ENCODE measurements at regions not wholly inside any gene's neighbourhood (a gene's known extent, or its start where the extent isn't known, plus 50 kb on each side); places are given as distances from the start of the nearest gene placed in this dataset.
"Not testable (repeated sequence)": the region's sequence is repeated elsewhere in the genome, so short reads cannot be mapped to it uniquely, and the experiment has no call there.

- Mint-ChIP-seq H3K27me3 (no peaks in the 10 kb centered on the region), H3K4me3 (no peak overlapping the region), H3K27ac (no peak overlapping the region), H3K4me1 (ENCODE audit: low read depth) (no peaks in the 10 kb centered on the region), H3K36me3 (no peaks in the 10 kb centered on the region), H3K9me3 (peaks cover 6% of the 10 kb centered on the region)
- POLR2A ChIA-PET, result no interaction called here
- CTCF ChIA-PET, result no interaction called here
- intact Hi-C loops (cut with micrococcal nuclease), result no loop called here
- DNase-seq, result no peak
Measured at GRCh38 chr5:32934529-32934928, 223.4 kb downstream of the NPR3 start.

- Mint-ChIP-seq H3K27ac (no peak overlapping the region), H3K36me3 (no peaks in the 10 kb centered on the region), H3K9me3 (peaks cover 6% of the 10 kb centered on the region), H3K4me1 (ENCODE audit: low read depth) (no peaks in the 10 kb centered on the region), H3K27me3 (no peaks in the 10 kb centered on the region), H3K4me3 (no peak overlapping the region)
- ChIA-PET CTCF (no interaction called here), POLR2A (no interaction called here)
- DNase-seq, result no peak
- intact Hi-C loops (cut with micrococcal nuclease), result no loop called here
Measured at GRCh38 chr5:32935283-32935682, 224.2 kb downstream of the NPR3 start.

GRCh38 chr5:32936329-32936728 is 225.2 kb downstream of the NPR3 start:
- ChIA-PET POLR2A (no interaction called here), CTCF (no interaction called here)
- no peaks in the 10 kb centered on the region for H3K36me3 Mint-ChIP-seq
- H3K9me3 Mint-ChIP-seq, result peaks cover 7% of the 10 kb centered on the region
- H3K4me3 Mint-ChIP-seq, result no peak overlapping the region
- H3K27ac Mint-ChIP-seq, result no peak overlapping the region
- H3K4me1 Mint-ChIP-seq (ENCODE audit: low read depth), result no peaks in the 10 kb centered on the region
- no peak for DNase-seq
- H3K27me3 Mint-ChIP-seq, result no peaks in the 10 kb centered on the region
- intact Hi-C loops (cut with micrococcal nuclease), result no loop called here

GRCh38 chr5:32942225-32942989 is 231.3 kb downstream of the NPR3 start:
- DNase-seq, result no peak
- Mint-ChIP-seq H3K4me1 (ENCODE audit: low read depth) (no peaks in the 10 kb centered on the region), H3K9me3 (peaks cover 3% of the 10 kb centered on the region), H3K4me3 (no peak overlapping the region), H3K27ac (no peak overlapping the region), H3K36me3 (no peaks in the 10 kb centered on the region), H3K27me3 (no peaks in the 10 kb centered on the region)
- ChIA-PET CTCF (no interaction called here), POLR2A (no interaction called here)
- intact Hi-C loops (cut with micrococcal nuclease), result loop anchor here (2.0 kb wide), 1 partner anchor 232 kb away; the partner anchor contains the start of gene NPR3

- intact Hi-C loops (cut with micrococcal nuclease), result no loop called here
- no peaks in the 10 kb centered on the region for H3K27me3 Mint-ChIP-seq
- H3K27ac Mint-ChIP-seq, result no peak overlapping the region
- ChIA-PET CTCF (no interaction called here), POLR2A (no interaction called here)
- H3K9me3 Mint-ChIP-seq, result no peaks in the 10 kb centered on the region
- no peak overlapping the region for H3K4me3 Mint-ChIP-seq
- H3K4me1 Mint-ChIP-seq (ENCODE audit: low read depth), result no peaks in the 10 kb centered on the region
- DNase-seq, result no peak
- no peaks in the 10 kb centered on the region for H3K36me3 Mint-ChIP-seq
Measured at GRCh38 chr5:32949286-32949970, 238.3 kb downstream of the NPR3 start.

GRCh38 chr5:32951003-32951402 is 239.9 kb downstream of the NPR3 start:
- Mint-ChIP-seq H3K4me1 (ENCODE audit: low read depth) (no peaks in the 10 kb centered on the region), H3K36me3 (no peaks in the 10 kb centered on the region), H3K27me3 (no peaks in the 10 kb centered on the region), H3K9me3 (no peaks in the 10 kb centered on the region), H3K27ac (no peak overlapping the region), H3K4me3 (no peak overlapping the region)
- DNase-seq, result no peak
- POLR2A ChIA-PET, result no interaction called here
- CTCF ChIA-PET, result no interaction called here
- intact Hi-C loops (cut with micrococcal nuclease), result no loop called here

- Mint-ChIP-seq H3K4me3 (no peak overlapping the region), H3K27me3 (no peaks in the 10 kb centered on the region), H3K27ac (no peak overlapping the region), H3K36me3 (no peaks in the 10 kb centered on the region), H3K9me3 (no peaks in the 10 kb centered on the region), H3K4me1 (ENCODE audit: low read depth) (no peaks in the 10 kb centered on the region)
- DNase-seq, result no peak
- CTCF ChIA-PET, result no interaction called here
- POLR2A ChIA-PET, result no interaction called here
- intact Hi-C loops (cut with micrococcal nuclease), result no loop called here
Measured at GRCh38 chr5:32951878-32952277, 240.8 kb downstream of the NPR3 start.

- H3K36me3 Mint-ChIP-seq; H3K27me3 Mint-ChIP-seq; H3K4me3 Mint-ChIP-seq; POLR2A ChIA-PET; intact Hi-C loops (cut with micrococcal nuclease); H3K9me3 Mint-ChIP-seq; DNase-seq; H3K27ac Mint-ChIP-seq; H3K4me1 Mint-ChIP-seq (ENCODE audit: low read depth); CTCF ChIA-PET: not testable (repeated sequence)
Measured at GRCh38 chr5:32952421-32952820, 241.3 kb downstream of the NPR3 start.

GRCh38 chr5:32953694-32954093 is 242.6 kb downstream of the NPR3 start:
- no peaks in the 10 kb centered on the region for H3K4me1 Mint-ChIP-seq (ENCODE audit: low read depth)

GRCh38 chr5:32955814-32956213 is 244.7 kb downstream of the NPR3 start:
- intact Hi-C loops (cut with micrococcal nuclease), result no loop called here
- ChIA-PET CTCF (no interaction called here), POLR2A (no interaction called here)
- Mint-ChIP-seq H3K27me3 (no peaks in the 10 kb centered on the region), H3K9me3 (no peaks in the 10 kb centered on the region), H3K36me3 (no peaks in the 10 kb centered on the region), H3K27ac (no peak overlapping the region), H3K4me1 (ENCODE audit: low read depth) (no peaks in the 10 kb centered on the region), H3K4me3 (no peak overlapping the region)
- no peak for DNase-seq

More at GRCh38 chr5:32953694-32954093, 242.6 kb downstream of the NPR3 start:
- Mint-ChIP-seq H3K36me3 (no peaks in the 10 kb centered on the region), H3K4me3 (no peak overlapping the region), H3K27me3 (no peaks in the 10 kb centered on the region), H3K27ac (no peak overlapping the region), H3K9me3 (no peaks in the 10 kb centered on the region)
- CTCF ChIA-PET, result no interaction called here
- POLR2A ChIA-PET, result no interaction called here
- DNase-seq, result no peak
- intact Hi-C loops (cut with micrococcal nuclease), result no loop called here

- ChIA-PET CTCF (no interaction called here), POLR2A (no interaction called here)
- intact Hi-C loops (cut with micrococcal nuclease), result no loop called here
- Mint-ChIP-seq H3K27ac (no peak overlapping the region), H3K27me3 (no peaks in the 10 kb centered on the region), H3K9me3 (no peaks in the 10 kb centered on the region), H3K36me3 (no peaks in the 10 kb centered on the region), H3K4me3 (no peak overlapping the region), H3K4me1 (ENCODE audit: low read depth) (no peaks in the 10 kb centered on the region)
- DNase-seq, result no peak
Measured at GRCh38 chr5:32960340-32961058, 249.4 kb downstream of the NPR3 start.

- intact Hi-C loops (cut with micrococcal nuclease), result no loop called here
- no peaks in the 10 kb centered on the region for H3K9me3 Mint-ChIP-seq
- POLR2A ChIA-PET, result no interaction called here
- no peaks in the 10 kb centered on the region for H3K27me3 Mint-ChIP-seq
- no peak for DNase-seq
- H3K27ac Mint-ChIP-seq, result no peak overlapping the region
- H3K36me3 Mint-ChIP-seq, result no peaks in the 10 kb centered on the region
- CTCF ChIA-PET, result no interaction called here
- no peak overlapping the region for H3K4me3 Mint-ChIP-seq
- no peaks in the 10 kb centered on the region for H3K4me1 Mint-ChIP-seq (ENCODE audit: low read depth)
Measured at GRCh38 chr5:32961059-32961415, 249.9 kb downstream of the NPR3 start.

- DNase-seq, result no peak
- no peaks in the 10 kb centered on the region for H3K27me3 Mint-ChIP-seq
- H3K9me3 Mint-ChIP-seq, result no peaks in the 10 kb centered on the region
- no peak overlapping the region for H3K4me3 Mint-ChIP-seq
- H3K27ac Mint-ChIP-seq, result no peak overlapping the region
- no peaks in the 10 kb centered on the region for H3K36me3 Mint-ChIP-seq
- intact Hi-C loops (cut with micrococcal nuclease), result no loop called here
- ChIA-PET POLR2A (no interaction called here), CTCF (no interaction called here)
- H3K4me1 Mint-ChIP-seq (ENCODE audit: low read depth), result no peaks in the 10 kb centered on the region
Measured at GRCh38 chr5:32964261-32964660, 253.1 kb downstream of the NPR3 start.

Measured in activated CD4-positive, alpha-beta memory T cell treated with anti-CD3 and anti-CD28 coated beads for 36 hours (primary cell).